Lower lobe of right lung (tissue), 2 donors: ENCODE measurements at regions not wholly inside any gene's neighbourhood (a gene's known extent, or its start where the extent isn't known, plus 50 kb on each side); places are given as distances from the start of the nearest gene placed in this dataset.

Source experiments
- ATAC-seq, 2 donors: fragments of 200-7000 bp; cut with Tn5 transposase; one replicate each; pipeline ENCODE4 v1.9.1; 2020 to 2022; ENCODE audit warnings: mild to moderate bottlenecking in 2 of 2, moderate library complexity in 2 of 2
- DNase-seq: peaks from one replicate; pipeline ENCODE4 v3.0.0-alpha.2; 2020
- H3K27ac ChIP-seq: fragments of 200-600 bp; one replicate; pipeline ENCODE4 v1.8.0; 2022
- H3K27me3 ChIP-seq: fragments of 200-600 bp; one replicate; pipeline ENCODE4 v1.8.0; 2022; ENCODE audit warnings: low read depth
- H3K36me3 ChIP-seq: fragments of 200-600 bp; one replicate; pipeline ENCODE4 v1.8.0; 2022; ENCODE audit warnings: mild to moderate bottlenecking
- H3K4me1 ChIP-seq: fragments of 200-600 bp; one replicate; pipeline ENCODE4 v1.8.0; 2022
- H3K4me3 ChIP-seq: fragments of 200-600 bp; one replicate; pipeline ENCODE4 v1.8.0; 2022; ENCODE audit warnings: mild to moderate bottlenecking
- H3K9me3 ChIP-seq: fragments of 200-600 bp; one replicate; pipeline ENCODE4 v1.8.0; 2022
- intact Hi-C: fragments of 100-400 bp; cut with DNase I; formaldehyde crosslinking; loops from one replicate; pipeline ENCODE4 v1.11.0; 2022
- TF ChIP-seq, protein P1 (sequence below): fragments of 200-600 bp; IDR thresholded peaks from one replicate; pipeline ENCODE4 v1.8.0; 2022; ENCODE audit warnings: antibody characterized with exemption, mild to moderate bottlenecking
- donor health status: DM: no; HTN: yes; CAD: no; lungs with severe emphysema.

DNA sequence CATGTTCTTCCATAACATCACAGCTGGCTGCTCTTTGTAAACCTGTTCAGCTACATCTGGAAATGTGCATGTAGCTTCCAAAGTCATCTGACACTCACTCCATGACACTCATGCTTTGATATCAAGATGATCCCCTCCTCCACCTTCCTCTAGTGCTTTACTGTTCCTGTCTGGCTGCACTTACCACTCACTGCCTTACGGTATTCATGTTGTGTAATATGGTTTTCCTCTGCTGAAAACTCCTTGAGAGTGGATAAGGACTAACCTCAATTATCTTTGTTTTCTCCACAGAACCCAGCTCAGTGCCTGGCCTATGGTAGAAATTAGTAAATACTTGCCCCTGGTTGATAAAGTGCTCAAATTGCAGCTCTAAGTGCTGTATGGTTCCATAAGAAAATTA is 483.9 kb downstream of the HTR7 start:
- TF ChIP-seq, protein P1, sequence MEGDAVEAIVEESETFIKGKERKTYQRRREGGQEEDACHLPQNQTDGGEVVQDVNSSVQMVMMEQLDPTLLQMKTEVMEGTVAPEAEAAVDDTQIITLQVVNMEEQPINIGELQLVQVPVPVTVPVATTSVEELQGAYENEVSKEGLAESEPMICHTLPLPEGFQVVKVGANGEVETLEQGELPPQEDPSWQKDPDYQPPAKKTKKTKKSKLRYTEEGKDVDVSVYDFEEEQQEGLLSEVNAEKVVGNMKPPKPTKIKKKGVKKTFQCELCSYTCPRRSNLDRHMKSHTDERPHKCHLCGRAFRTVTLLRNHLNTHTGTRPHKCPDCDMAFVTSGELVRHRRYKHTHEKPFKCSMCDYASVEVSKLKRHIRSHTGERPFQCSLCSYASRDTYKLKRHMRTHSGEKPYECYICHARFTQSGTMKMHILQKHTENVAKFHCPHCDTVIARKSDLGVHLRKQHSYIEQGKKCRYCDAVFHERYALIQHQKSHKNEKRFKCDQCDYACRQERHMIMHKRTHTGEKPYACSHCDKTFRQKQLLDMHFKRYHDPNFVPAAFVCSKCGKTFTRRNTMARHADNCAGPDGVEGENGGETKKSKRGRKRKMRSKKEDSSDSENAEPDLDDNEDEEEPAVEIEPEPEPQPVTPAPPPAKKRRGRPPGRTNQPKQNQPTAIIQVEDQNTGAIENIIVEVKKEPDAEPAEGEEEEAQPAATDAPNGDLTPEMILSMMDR = no peak
- DNase-seq (no peak), ATAC-seq (no peak)
- Histone ChIP-seq H3K9me3 (no peaks in the 10 kb centered on the region), H3K4me3 (no peak overlapping the region), H3K27ac (no peak overlapping the region), H3K36me3 (no peaks in the 10 kb centered on the region), H3K4me1 (no peaks in the 10 kb centered on the region), H3K27me3 (no peaks in the 10 kb centered on the region)
- intact Hi-C loops = no loop called here

DNA sequence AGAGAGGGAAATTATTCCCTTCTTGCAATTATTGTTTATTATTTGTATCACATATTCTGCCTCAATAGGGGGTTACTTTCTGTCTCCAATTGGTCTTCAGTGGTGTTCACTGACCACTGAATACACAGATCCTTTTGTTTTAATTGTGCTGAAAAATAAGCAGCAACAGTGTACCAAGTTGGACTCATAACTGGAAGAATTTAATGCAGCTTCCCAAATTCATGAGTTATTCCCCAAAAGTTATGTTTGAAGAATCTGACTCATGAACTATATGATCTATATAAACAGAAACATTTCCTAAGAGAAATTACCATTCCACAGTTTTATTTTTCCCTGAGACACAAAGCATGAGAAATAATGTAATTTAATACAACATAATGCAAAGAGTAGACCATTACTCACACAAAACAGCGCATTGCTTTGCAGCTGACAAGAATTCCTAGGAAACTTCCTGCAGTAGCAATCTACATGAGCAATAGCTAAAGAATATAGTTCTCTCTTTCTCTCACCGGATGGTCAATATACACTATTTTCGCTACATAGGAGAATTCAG is 479.2 kb downstream of the HTR7 start:
- no peak for DNase-seq

DNA sequence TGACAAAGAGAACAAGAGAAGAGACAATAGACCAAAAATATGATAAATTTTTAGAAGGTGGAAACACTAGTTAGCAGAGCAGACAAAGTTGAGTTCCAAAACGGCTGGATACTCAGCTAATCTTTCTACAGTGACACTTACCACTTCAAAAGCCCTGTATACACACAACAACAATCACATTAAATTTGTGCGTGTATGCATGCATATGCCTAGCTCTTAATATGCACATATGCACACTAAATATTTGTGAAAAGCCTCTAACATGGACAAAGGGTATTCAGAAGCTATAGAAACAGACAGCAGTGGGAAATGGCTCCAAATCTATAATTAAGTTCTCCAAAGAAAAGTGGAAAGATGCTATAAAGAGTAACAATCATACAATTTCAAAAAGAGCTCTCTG is 476.4 kb downstream of the HTR7 start:
- Histone ChIP-seq H3K4me1 (no peaks in the 10 kb centered on the region), H3K27ac (no peak overlapping the region), H3K9me3 (no peaks in the 10 kb centered on the region), H3K36me3 (no peaks in the 10 kb centered on the region), H3K27me3 (no peaks in the 10 kb centered on the region), H3K4me3 (no peak overlapping the region)
- ATAC-seq = no peak
- TF ChIP-seq, protein P1 = no peak
- intact Hi-C loops = no loop called here
- no peak for DNase-seq

More for the DNA sequence above, 479.2 kb downstream of the HTR7 start:
- Histone ChIP-seq H3K27ac (no peak overlapping the region), H3K4me1 (no peaks in the 10 kb centered on the region), H3K27me3 (no peaks in the 10 kb centered on the region), H3K36me3 (no peaks in the 10 kb centered on the region), H3K4me3 (no peak overlapping the region), H3K9me3 (no peaks in the 10 kb centered on the region)
- TF ChIP-seq, protein P1 = no peak
- ATAC-seq = no peak
- intact Hi-C loops = no loop called here

DNA sequence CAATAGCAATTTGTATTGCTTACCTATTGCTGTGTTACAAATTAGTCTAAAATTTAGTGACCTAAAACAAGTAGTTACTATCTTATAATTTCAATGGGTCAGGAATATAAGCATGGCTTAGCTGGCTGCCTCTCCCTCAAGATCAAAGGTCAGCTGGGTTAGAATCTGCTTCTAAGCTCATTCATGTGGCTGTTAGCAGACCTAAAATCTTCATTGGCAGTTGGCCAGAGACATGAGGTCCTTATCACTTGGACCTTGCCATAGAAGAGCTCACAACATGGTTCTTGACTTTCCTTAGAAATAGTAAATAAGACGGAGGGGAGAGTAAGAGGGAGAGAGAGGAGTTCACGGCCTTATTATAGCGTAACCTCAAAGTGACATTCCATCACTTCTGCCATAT is 468.0 kb downstream of the HTR7 start:
- TF ChIP-seq, protein P1 = no peak
- no peak for DNase-seq
- Histone ChIP-seq H3K4me1 (no peaks in the 10 kb centered on the region), H3K27ac (no peak overlapping the region), H3K36me3 (no peaks in the 10 kb centered on the region), H3K27me3 (no peaks in the 10 kb centered on the region), H3K4me3 (no peak overlapping the region), H3K9me3 (no peaks in the 10 kb centered on the region)
- no peak for ATAC-seq
- intact Hi-C loops = no loop called here

DNA sequence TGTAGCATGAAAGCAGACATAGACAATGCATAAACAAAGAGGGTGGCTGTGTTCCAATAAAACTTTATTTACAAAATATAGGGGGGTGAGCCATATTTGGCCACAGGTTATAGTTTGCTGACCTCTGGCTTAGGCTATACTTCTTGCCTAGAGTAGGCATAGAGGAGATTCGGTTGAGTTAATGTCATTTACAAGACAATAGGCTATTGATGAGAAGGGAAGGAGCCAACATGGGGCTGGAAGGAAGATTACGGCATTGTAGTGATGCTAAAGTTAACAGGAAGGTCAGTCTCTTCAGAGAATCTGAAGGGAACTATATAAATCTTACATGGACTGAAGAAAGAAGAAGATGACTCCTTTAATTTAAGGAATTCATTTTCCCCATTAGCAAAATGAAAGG is 463.5 kb downstream of the HTR7 start:
- Histone ChIP-seq H3K4me1 (no peaks in the 10 kb centered on the region), H3K9me3 (no peaks in the 10 kb centered on the region), H3K27ac (no peak overlapping the region), H3K36me3 (no peaks in the 10 kb centered on the region), H3K27me3 (no peaks in the 10 kb centered on the region), H3K4me3 (no peak overlapping the region)
- DNase-seq (no peak), ATAC-seq (no peak)
- intact Hi-C loops = no loop called here
- TF ChIP-seq, protein P1 = no peak

DNA sequence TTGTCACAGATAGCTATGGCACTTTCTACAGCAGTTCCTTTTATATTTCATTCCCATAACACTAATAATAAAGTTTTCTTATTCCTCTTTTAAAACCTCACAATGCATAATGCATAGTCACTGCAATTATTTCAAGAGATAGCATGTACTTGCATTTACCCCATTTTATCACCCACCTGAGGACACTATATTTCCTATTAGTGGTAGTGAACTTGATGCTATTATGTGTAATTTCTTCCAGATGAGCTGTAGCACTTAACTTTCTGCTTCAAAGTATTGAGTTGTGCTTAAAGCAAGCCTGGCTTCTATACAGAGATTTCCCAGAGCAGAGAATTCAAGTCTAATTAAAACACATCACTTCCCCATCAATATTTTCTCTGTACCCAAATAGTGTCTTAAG is 461.1 kb downstream of the HTR7 start:
- Histone ChIP-seq H3K4me1 (no peaks in the 10 kb centered on the region), H3K4me3 (no peak overlapping the region), H3K27me3 (no peaks in the 10 kb centered on the region), H3K9me3 (no peaks in the 10 kb centered on the region), H3K36me3 (no peaks in the 10 kb centered on the region), H3K27ac (no peak overlapping the region)
- no peak for DNase-seq
- TF ChIP-seq, protein P1 = no peak
- ATAC-seq = no peak
- intact Hi-C loops = no loop called here
